ENCODE measurements at regions not wholly inside any gene's neighbourhood (a gene's known extent, or its start where the extent isn't known, plus 50 kb on each side); places are given as distances from the start of the nearest gene placed in this dataset.

GRCh38 chrX:40358994-40359393 is 221.8 kb upstream of the ATP6AP2 start:
- H3K36me3 Mint-ChIP-seq (ENCODE audit: low read depth): no peaks in the 10 kb centered on the region
- DNase-seq (no peak), ATAC-seq (no peak)
- H3K27ac Mint-ChIP-seq: no peak overlapping the region
- H3K4me1 Mint-ChIP-seq: peaks cover 2% of the 10 kb centered on the region
- H3K27me3 Mint-ChIP-seq: no peaks in the 10 kb centered on the region
- no peaks in the 10 kb centered on the region for H3K9me3 ChIP-seq (ENCODE audit: control insufficient read depth, low read length, poor library complexity, severe bottlenecking)
- no peak overlapping the region for H3K4me3 Mint-ChIP-seq

DNA sequence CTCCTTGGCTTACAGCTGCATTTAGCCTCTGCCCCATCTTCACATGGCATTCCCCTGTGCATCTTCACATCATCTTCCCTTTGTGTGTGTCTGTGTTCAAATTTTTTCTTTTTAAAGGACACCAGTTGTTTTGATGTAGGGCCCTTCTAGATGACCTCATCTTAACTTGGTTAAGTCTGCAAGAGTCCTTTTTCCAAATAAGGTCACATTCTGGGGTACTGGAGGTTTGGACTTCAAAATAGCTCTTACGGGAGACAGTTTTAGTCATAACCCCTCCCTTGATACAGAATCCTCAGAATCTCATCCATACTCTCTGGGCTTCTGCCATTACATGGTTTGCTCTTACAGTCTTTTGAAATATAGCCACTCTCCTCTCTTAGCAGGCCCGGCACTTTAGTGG is 231.5 kb upstream of the ATP6AP2 start:
- no peak overlapping the region for H3K4me3 Mint-ChIP-seq
- H3K27ac Mint-ChIP-seq: no peak overlapping the region
- ATAC-seq: no peak
- no peak for DNase-seq
- H3K9me3 ChIP-seq (ENCODE audit: control insufficient read depth, low read length, poor library complexity, severe bottlenecking): no peaks in the 10 kb centered on the region
- H3K4me1 Mint-ChIP-seq: no peaks in the 10 kb centered on the region
- H3K36me3 Mint-ChIP-seq (ENCODE audit: low read depth): no peaks in the 10 kb centered on the region
- H3K27me3 Mint-ChIP-seq: no peaks in the 10 kb centered on the region

GRCh38 chrX:40346379-40346778 is 234.4 kb upstream of the ATP6AP2 start:
- no peaks in the 10 kb centered on the region for H3K4me1 Mint-ChIP-seq
- H3K36me3 Mint-ChIP-seq (ENCODE audit: low read depth): no peaks in the 10 kb centered on the region
- DNase-seq: no peak
- no peak overlapping the region for H3K4me3 Mint-ChIP-seq
- no peak for ATAC-seq
- no peaks in the 10 kb centered on the region for H3K9me3 ChIP-seq (ENCODE audit: control insufficient read depth, low read length, poor library complexity, severe bottlenecking)
- H3K27me3 Mint-ChIP-seq: no peaks in the 10 kb centered on the region
- H3K27ac Mint-ChIP-seq: no peak overlapping the region

GRCh38 chrX:40343319-40343718 is 237.5 kb upstream of the ATP6AP2 start:
- no peaks in the 10 kb centered on the region for H3K27me3 Mint-ChIP-seq
- no peak overlapping the region for H3K27ac Mint-ChIP-seq
- no peaks in the 10 kb centered on the region for H3K4me1 Mint-ChIP-seq
- DNase-seq (no peak), ATAC-seq (no peak)
- H3K36me3 Mint-ChIP-seq (ENCODE audit: low read depth): no peaks in the 10 kb centered on the region
- no peak overlapping the region for H3K4me3 Mint-ChIP-seq
- H3K9me3 ChIP-seq (ENCODE audit: control insufficient read depth, low read length, poor library complexity, severe bottlenecking): no peaks in the 10 kb centered on the region

DNA sequence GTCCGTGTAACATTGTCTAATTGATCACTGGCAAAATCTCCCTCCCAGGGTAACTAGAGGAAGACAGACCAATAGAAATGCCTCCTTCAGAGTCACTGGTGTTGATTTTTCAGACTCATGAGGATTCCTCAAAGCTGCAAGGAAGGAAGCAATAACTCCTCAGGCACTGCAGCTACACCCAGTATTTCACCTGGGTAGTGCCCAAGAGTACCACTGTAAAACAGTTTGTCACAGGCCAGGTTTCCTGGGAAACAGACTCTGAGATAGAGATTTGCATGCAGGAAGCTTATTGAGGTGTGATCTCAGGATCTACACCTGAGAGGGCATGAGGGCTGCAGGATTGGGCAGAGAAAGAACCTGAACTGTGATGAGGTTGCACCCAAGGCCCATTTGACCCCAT is 240.7 kb upstream of the ATP6AP2 start:
- H3K36me3 Mint-ChIP-seq (ENCODE audit: low read depth): no peaks in the 10 kb centered on the region
- H3K27ac Mint-ChIP-seq: no peak overlapping the region
- ATAC-seq (no peak), DNase-seq (no peak)
- peaks cover 2% of the 10 kb centered on the region for H3K4me1 Mint-ChIP-seq
- H3K4me3 Mint-ChIP-seq: no peak overlapping the region
- no peaks in the 10 kb centered on the region for H3K27me3 Mint-ChIP-seq
- no peaks in the 10 kb centered on the region for H3K9me3 ChIP-seq (ENCODE audit: control insufficient read depth, low read length, poor library complexity, severe bottlenecking)

DNA sequence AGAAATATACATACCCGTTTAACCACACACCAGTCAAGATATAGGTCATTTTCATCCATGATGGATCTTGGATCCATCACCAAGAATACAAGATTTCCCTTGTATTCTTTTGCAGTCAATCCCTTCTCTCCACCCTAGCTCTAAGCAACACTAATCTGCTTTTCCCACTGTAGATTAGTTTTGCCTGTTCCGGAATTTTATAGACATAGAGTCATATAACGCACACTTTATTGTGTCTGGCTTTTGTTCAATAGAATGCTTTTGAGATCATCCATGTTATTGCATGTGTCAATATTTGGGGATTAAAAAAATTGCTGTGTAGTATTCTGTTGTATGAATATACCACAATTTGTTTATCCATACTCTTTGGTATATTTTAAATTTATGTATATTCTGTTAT is 235.6 kb upstream of the BCOR start:
- no peak overlapping the region for H3K4me3 Mint-ChIP-seq
- no peak overlapping the region for H3K27ac Mint-ChIP-seq
- H3K9me3 ChIP-seq (ENCODE audit: control insufficient read depth, low read length, poor library complexity, severe bottlenecking): no peaks in the 10 kb centered on the region
- H3K4me1 Mint-ChIP-seq: peaks cover 5% of the 10 kb centered on the region
- ATAC-seq (no peak), DNase-seq (no peak)
- no peaks in the 10 kb centered on the region for H3K27me3 Mint-ChIP-seq
- no peaks in the 10 kb centered on the region for H3K36me3 Mint-ChIP-seq (ENCODE audit: low read depth)

GRCh38 chrX:40331762-40332161 is 234.0 kb upstream of the BCOR start:
- H3K27ac Mint-ChIP-seq: no peak overlapping the region
- no peak for DNase-seq
- H3K9me3 ChIP-seq (ENCODE audit: control insufficient read depth, low read length, poor library complexity, severe bottlenecking): no peaks in the 10 kb centered on the region
- ATAC-seq: no peak
- H3K4me3 Mint-ChIP-seq: no peak overlapping the region
- no peaks in the 10 kb centered on the region for H3K36me3 Mint-ChIP-seq (ENCODE audit: low read depth)
- peaks cover 5% of the 10 kb centered on the region for H3K4me1 Mint-ChIP-seq
- no peaks in the 10 kb centered on the region for H3K27me3 Mint-ChIP-seq

DNA sequence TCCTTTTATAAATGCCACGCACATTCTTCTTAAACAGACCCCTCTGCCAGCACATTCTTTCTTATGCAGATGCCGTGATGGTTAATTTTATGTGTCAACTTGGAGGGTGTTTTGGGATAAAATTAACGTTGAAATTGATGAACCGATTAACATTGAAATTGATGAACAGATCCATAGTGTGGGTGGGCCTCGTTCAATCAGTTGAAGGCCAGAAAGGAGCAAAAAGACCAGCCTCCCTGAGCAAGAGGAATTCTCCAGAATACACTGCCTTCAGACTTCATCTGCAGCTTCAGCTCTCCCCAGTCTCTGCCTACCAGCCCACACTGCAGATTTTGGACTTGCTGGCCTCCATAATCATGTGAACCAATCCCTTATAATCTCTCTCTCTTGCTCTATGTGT is 233.6 kb upstream of the BCOR start:
- Mint-ChIP-seq H3K27me3 (no peaks in the 10 kb centered on the region), H3K27ac (no peak overlapping the region), H3K4me3 (no peak overlapping the region), H3K4me1 (peaks cover 5% of the 10 kb centered on the region), H3K36me3 (ENCODE audit: low read depth) (no peaks in the 10 kb centered on the region)
- DNase-seq (no peak), ATAC-seq (no peak)
- no peaks in the 10 kb centered on the region for H3K9me3 ChIP-seq (ENCODE audit: control insufficient read depth, low read length, poor library complexity, severe bottlenecking)

DNA sequence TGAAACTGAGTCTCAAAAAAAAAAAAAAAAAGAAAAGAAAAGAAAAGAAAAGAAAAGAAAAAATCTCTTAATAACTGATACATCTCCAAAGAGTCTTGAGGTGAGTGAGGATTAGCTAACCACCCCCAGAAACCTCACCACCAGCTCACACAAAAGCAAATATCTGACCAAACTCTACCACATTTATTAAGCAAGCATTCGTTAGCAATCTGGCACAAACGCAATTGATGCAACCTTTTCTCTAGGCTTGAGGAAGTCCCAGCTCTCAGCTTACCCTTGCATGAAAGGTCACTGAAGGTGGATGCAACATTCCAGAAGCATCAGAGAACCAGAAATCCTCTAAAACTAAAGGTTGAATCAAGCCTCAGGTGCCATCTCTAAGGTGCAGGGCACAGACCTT is 231.9 kb upstream of the BCOR start:
- H3K36me3 Mint-ChIP-seq (ENCODE audit: low read depth): no peaks in the 10 kb centered on the region
- H3K9me3 ChIP-seq (ENCODE audit: control insufficient read depth, low read length, poor library complexity, severe bottlenecking): no peaks in the 10 kb centered on the region
- no peak for DNase-seq
- no peak overlapping the region for H3K4me3 Mint-ChIP-seq
- no peaks in the 10 kb centered on the region for H3K27me3 Mint-ChIP-seq
- peaks cover 3% of the 10 kb centered on the region for H3K4me1 Mint-ChIP-seq
- ATAC-seq: no peak
- H3K27ac Mint-ChIP-seq: no peak overlapping the region

DNA sequence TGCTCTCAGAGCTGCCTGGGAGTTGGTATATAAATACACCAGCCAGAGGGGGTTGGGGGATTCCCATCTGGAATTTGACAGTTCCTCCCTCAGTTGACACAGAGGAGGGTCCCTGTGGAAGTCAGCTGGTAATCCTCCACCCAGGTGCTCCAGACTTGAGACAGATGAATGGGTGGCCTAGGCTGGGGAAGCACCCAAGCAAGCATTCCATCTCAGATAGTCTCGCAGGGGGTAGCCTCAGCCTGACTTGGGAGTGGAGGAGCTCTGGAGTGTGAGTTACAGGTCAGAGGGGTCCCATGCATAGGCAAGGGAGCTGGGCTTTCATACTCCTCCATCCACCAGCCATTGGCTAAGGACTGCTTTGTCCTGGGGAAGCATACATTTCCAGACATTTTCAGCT is 229.3 kb upstream of the BCOR start:
- DNase-seq (no peak), ATAC-seq (no peak)
- H3K4me1 Mint-ChIP-seq: no peaks in the 10 kb centered on the region
- H3K27ac Mint-ChIP-seq: no peak overlapping the region
- H3K27me3 Mint-ChIP-seq: no peaks in the 10 kb centered on the region
- no peaks in the 10 kb centered on the region for H3K36me3 Mint-ChIP-seq (ENCODE audit: low read depth)
- no peaks in the 10 kb centered on the region for H3K9me3 ChIP-seq (ENCODE audit: control insufficient read depth, low read length, poor library complexity, severe bottlenecking)
- H3K4me3 Mint-ChIP-seq: no peak overlapping the region

GRCh38 chrX:40326186-40326965 is 228.6 kb upstream of the BCOR start:
- Mint-ChIP-seq H3K4me1 (no peaks in the 10 kb centered on the region), H3K27me3 (no peaks in the 10 kb centered on the region), H3K27ac (no peak overlapping the region), H3K4me3 (no peak overlapping the region), H3K36me3 (ENCODE audit: low read depth) (no peaks in the 10 kb centered on the region)
- ATAC-seq (no peak), DNase-seq (no peak)
- H3K9me3 ChIP-seq (ENCODE audit: control insufficient read depth, low read length, poor library complexity, severe bottlenecking): peaks cover 3% of the 10 kb centered on the region

- no peak for ATAC-seq
- DNase-seq: no peak
- H3K4me1 Mint-ChIP-seq: no peaks in the 10 kb centered on the region
- no peak overlapping the region for H3K4me3 Mint-ChIP-seq
- no peak overlapping the region for H3K27ac Mint-ChIP-seq
- no peaks in the 10 kb centered on the region for H3K36me3 Mint-ChIP-seq (ENCODE audit: low read depth)
- H3K27me3 Mint-ChIP-seq: no peaks in the 10 kb centered on the region
- peaks cover 6% of the 10 kb centered on the region for H3K9me3 ChIP-seq (ENCODE audit: control insufficient read depth, low read length, poor library complexity, severe bottlenecking)
These were observed 227.4 kb upstream of the BCOR start for GRCh38 chrX:40325161-40325560.

DNA sequence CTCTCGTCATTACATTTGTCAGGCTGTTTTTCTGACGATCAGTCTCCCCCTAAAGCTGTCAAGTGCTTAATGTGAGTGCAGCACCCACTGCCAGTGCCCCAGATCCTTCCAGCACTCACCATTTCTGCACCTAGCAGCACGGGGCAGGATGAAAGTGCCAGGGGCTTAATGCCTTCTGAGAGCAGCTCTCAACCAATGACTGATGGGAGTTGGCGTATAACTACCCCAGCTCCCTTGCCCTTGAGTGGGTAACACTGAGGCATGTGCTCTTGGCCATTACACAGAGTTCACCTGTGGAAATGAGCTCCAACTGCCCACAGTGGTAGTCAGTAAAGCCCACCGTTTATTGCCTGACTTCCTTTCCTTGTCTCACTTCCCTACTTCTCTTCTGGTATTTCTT is 226.2 kb upstream of the BCOR start:
- H3K36me3 Mint-ChIP-seq (ENCODE audit: low read depth): no peaks in the 10 kb centered on the region
- H3K9me3 ChIP-seq (ENCODE audit: control insufficient read depth, low read length, poor library complexity, severe bottlenecking): peaks cover 6% of the 10 kb centered on the region
- H3K4me3 Mint-ChIP-seq: no peak overlapping the region
- no peaks in the 10 kb centered on the region for H3K27me3 Mint-ChIP-seq
- ATAC-seq: no peak
- no peak overlapping the region for H3K27ac Mint-ChIP-seq
- no peaks in the 10 kb centered on the region for H3K4me1 Mint-ChIP-seq
- DNase-seq: no peak

- Mint-ChIP-seq H3K27ac (no peak overlapping the region), H3K36me3 (ENCODE audit: low read depth) (peaks cover 2% of the 10 kb centered on the region), H3K4me3 (no peak overlapping the region), H3K4me1 (no peaks in the 10 kb centered on the region), H3K27me3 (no peaks in the 10 kb centered on the region)
- no peak for ATAC-seq
- H3K9me3 ChIP-seq (ENCODE audit: control insufficient read depth, low read length, poor library complexity, severe bottlenecking): peaks cover 6% of the 10 kb centered on the region
- no peak for DNase-seq
These were observed 223.1 kb upstream of the BCOR start for GRCh38 chrX:40320819-40321218.
